ENCODE measurements at regions not wholly inside any gene's neighbourhood (a gene's known extent, or its start where the extent isn't known, plus 50 kb on each side); places are given as distances from the start of the nearest gene placed in this dataset.
"Not testable (repeated sequence)": the region's sequence is repeated elsewhere in the genome, so short reads cannot be mapped to it uniquely, and the experiment has no call there.

DNA sequence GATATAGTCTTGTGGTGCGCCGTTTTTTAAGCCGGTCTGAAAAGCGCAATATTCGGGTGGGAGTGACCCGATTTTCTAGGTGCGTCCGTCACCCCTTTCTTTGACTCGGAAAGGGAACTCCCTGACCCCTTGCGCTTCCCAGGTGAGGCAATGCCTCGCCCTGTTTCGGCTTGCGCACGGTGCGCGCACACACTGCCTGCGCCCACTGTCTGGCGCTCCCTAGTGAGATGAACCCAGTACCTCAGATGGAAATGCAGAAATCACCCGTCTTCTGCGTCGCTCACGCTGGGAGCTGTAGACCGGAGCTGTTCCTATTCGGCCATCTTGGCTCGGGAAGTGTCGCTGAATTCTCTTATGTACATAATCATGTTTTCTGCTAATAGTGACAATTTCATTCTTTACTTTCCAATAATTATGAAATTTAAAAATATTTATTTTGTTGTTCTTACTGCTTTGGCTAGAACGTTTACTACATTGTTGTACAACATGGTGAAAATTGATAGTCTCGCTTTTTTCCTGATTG is 61.2 kb upstream of the MINDY3 start:
- H3K9me3 ChIP-seq (ENCODE audit: control insufficient read depth in 2 of 3, low read length in 3 of 3); H3K4me1 ChIP-seq (ENCODE audit: control insufficient read depth in 2 of 2, insufficient read depth in 2 of 2, low read length in 2 of 2); H3K4me3 ChIP-seq (ENCODE audit: low read length); intact Hi-C loops (cut with micrococcal nuclease); H3K27me3 ChIP-seq (ENCODE audit: control insufficient read depth in 2 of 2, insufficient read depth in 2 of 2, low read length in 2 of 2); POLR2A ChIA-PET; H3K27ac ChIP-seq (ENCODE audit: low read depth, low read length); DNase-seq; CTCF ChIA-PET; H3K27ac Mint-ChIP-seq; H3K9me3 Mint-ChIP-seq; H3K4me3 Mint-ChIP-seq; H3K36me3 ChIP-seq (ENCODE audit: control insufficient read depth in 2 of 3, insufficient read depth in 3 of 3, low read length in 3 of 3); ATAC-seq; H3K36me3 Mint-ChIP-seq; H3K27me3 Mint-ChIP-seq; H3K4me1 Mint-ChIP-seq: not testable (repeated sequence)

DNA sequence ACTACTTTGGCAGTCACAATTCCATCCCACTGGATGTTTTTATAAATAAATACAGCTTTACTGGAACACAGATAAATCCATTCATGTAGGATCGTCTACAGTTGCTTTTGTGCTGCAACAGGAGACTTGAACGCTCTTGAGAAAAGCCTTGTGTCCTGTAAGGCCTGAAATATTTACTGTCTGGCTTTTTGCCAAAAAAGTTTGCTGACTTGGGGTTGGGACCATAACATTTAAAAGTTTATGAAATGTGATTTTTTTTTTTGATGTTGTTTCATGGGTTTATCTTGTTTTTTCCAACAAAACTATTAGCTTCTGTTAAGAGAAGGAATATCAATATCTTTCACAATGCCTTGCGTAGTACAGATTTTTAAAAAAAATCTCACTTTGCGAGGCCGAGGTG is 71.1 kb upstream of the MINDY3 start:
- Histone ChIP-seq H3K4me3 (ENCODE audit: low read length) (no peak overlapping the region), H3K27me3 (ENCODE audit: control insufficient read depth in 2 of 2, insufficient read depth in 2 of 2, low read length in 2 of 2) (no peaks in the 10 kb centered on the region), H3K9me3 (ENCODE audit: control insufficient read depth in 2 of 3, low read length in 3 of 3) (no peaks in the 10 kb centered on the region), H3K27ac (ENCODE audit: low read depth, low read length) (no peak overlapping the region), H3K4me1 (ENCODE audit: control insufficient read depth in 2 of 2, insufficient read depth in 2 of 2, low read length in 2 of 2) (no peaks in the 10 kb centered on the region), H3K36me3 (ENCODE audit: control insufficient read depth in 2 of 3, insufficient read depth in 3 of 3, low read length in 3 of 3) (no peaks in the 10 kb centered on the region)
- no peak overlapping the region for H3K4me3 Mint-ChIP-seq
- ATAC-seq = no peak
- intact Hi-C loops (cut with micrococcal nuclease) = no loop called here
- POLR2A ChIA-PET = no interaction called here
- H3K4me1 Mint-ChIP-seq = no peaks in the 10 kb centered on the region
- peaks cover 0 to 4% (median 0%) of the 10 kb centered on the region in 5 donors for H3K36me3 Mint-ChIP-seq
- no peak for DNase-seq
- H3K27ac Mint-ChIP-seq = no peak overlapping the region
- CTCF ChIA-PET = no interaction called here
- peaks cover 0 to 23% (median 5%) of the 10 kb centered on the region in 11 donors for H3K9me3 Mint-ChIP-seq
- peaks cover 0 to 41% (median 21%) of the 10 kb centered on the region in 5 donors for H3K27me3 Mint-ChIP-seq

DNA sequence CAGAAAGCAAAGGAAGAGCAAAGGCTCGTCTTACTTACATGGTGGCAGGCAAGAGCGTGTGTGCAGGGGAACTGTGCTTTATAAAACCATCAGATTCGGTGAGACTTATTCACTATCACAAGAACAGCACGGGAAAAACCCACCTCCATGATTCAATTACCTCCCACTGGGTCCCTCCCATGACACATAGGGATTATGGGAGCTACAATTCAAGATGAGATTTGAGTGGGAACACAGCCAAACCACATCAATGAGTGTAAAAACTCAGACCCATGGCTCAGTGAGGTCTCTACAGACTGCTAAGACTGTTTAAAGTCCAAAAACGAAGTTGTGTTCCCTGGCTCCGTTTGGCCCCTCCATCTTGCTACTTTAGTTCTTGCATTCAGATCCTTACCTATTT is 79.2 kb upstream of the MINDY3 start:
- H3K36me3 Mint-ChIP-seq; H3K27ac ChIP-seq (ENCODE audit: low read depth, low read length); H3K4me3 ChIP-seq (ENCODE audit: low read length); H3K4me1 Mint-ChIP-seq; H3K9me3 ChIP-seq (ENCODE audit: control insufficient read depth in 2 of 3, low read length in 3 of 3); ATAC-seq; H3K4me3 Mint-ChIP-seq; H3K9me3 Mint-ChIP-seq; H3K36me3 ChIP-seq (ENCODE audit: control insufficient read depth in 2 of 3, insufficient read depth in 3 of 3, low read length in 3 of 3); POLR2A ChIA-PET; CTCF ChIA-PET; DNase-seq; H3K4me1 ChIP-seq (ENCODE audit: control insufficient read depth in 2 of 2, insufficient read depth in 2 of 2, low read length in 2 of 2); H3K27ac Mint-ChIP-seq; H3K27me3 ChIP-seq (ENCODE audit: control insufficient read depth in 2 of 2, insufficient read depth in 2 of 2, low read length in 2 of 2); intact Hi-C loops (cut with micrococcal nuclease): not testable (repeated sequence)
- peaks cover 0 to 27% (median 26%) of the 10 kb centered on the region in 5 donors for H3K27me3 Mint-ChIP-seq

DNA sequence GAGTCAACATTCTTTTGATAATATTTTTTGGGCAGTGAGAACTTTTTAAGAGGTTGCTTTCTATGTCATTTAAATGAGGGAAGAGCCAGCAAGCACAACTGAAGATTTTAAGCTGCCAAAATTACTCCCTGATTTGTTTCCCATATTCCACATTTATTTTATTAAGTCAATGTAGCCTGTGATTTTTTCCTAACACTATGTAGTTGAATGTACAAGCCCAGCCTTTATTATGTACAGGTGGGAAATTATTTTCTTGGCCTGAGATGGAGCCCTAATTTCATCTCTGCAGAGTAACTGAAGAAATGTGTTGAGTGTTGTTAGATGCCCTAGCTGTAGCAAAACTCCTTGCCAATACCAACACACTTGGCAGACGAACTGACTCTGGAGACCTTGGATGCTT is 83.1 kb upstream of the MINDY3 start:
- no peak overlapping the region for H3K27ac Mint-ChIP-seq

DNA sequence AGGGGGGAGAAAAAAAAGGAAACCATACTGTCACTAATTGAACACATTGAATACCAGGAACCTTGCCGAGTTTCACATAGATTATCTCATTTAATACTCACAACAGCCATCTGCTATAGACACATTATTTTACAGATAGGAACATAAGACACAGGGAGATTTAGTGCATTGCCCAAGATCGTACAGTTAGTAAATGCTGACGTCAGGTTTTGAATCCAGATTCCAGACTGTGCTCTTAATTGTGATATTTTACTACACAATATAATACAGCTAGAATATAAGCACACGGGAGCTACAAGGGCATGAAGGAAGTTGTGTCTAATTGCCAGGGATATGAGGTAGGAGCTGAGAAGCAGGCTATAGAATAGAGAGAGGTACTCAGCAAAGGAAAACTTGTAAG is 93.9 kb upstream of the MINDY3 start:
- H3K4me1 ChIP-seq (ENCODE audit: control insufficient read depth in 2 of 2, insufficient read depth in 2 of 2, low read length in 2 of 2) = no peaks in the 10 kb centered on the region
- H3K27ac Mint-ChIP-seq = no peak overlapping the region
- intact Hi-C loops (cut with micrococcal nuclease) = no loop called here
- H3K4me1 Mint-ChIP-seq = no peaks in the 10 kb centered on the region
- no peaks in the 10 kb centered on the region for H3K9me3 ChIP-seq (ENCODE audit: control insufficient read depth in 2 of 3, low read length in 3 of 3)
- ChIA-PET CTCF (no interaction called here), POLR2A (no interaction called here)
- no peaks in the 10 kb centered on the region for H3K36me3 ChIP-seq (ENCODE audit: control insufficient read depth in 2 of 3, insufficient read depth in 3 of 3, low read length in 3 of 3)
- no peaks in the 10 kb centered on the region for H3K27me3 ChIP-seq (ENCODE audit: control insufficient read depth in 2 of 2, insufficient read depth in 2 of 2, low read length in 2 of 2)
- no peak overlapping the region for H3K27ac ChIP-seq (ENCODE audit: low read depth, low read length)
- H3K4me3 ChIP-seq (ENCODE audit: low read length) = no peak overlapping the region
- H3K27me3 Mint-ChIP-seq = peaks cover 0 to 11% (median 7%) of the 10 kb centered on the region in 5 donors
- peaks cover 0 to 4% (median 0%) of the 10 kb centered on the region in 11 donors for H3K9me3 Mint-ChIP-seq
- H3K4me3 Mint-ChIP-seq = no peak overlapping the region
- ATAC-seq (no peak), DNase-seq (no peak)
- H3K36me3 Mint-ChIP-seq = no peaks in the 10 kb centered on the region

More for the DNA sequence above, 83.1 kb upstream of the MINDY3 start:
- Histone ChIP-seq H3K4me3 (ENCODE audit: low read length) (no peak overlapping the region), H3K27me3 (ENCODE audit: control insufficient read depth in 2 of 2, insufficient read depth in 2 of 2, low read length in 2 of 2) (no peaks in the 10 kb centered on the region), H3K36me3 (ENCODE audit: control insufficient read depth in 2 of 3, insufficient read depth in 3 of 3, low read length in 3 of 3) (no peaks in the 10 kb centered on the region), H3K9me3 (ENCODE audit: control insufficient read depth in 2 of 3, low read length in 3 of 3) (no peaks in the 10 kb centered on the region), H3K27ac (ENCODE audit: low read depth, low read length) (no peak overlapping the region), H3K4me1 (ENCODE audit: control insufficient read depth in 2 of 2, insufficient read depth in 2 of 2, low read length in 2 of 2) (no peaks in the 10 kb centered on the region)
- H3K4me3 Mint-ChIP-seq = no peak overlapping the region
- intact Hi-C loops (cut with micrococcal nuclease) = no loop called here
- ATAC-seq (no peak), DNase-seq (no peak)
- CTCF ChIA-PET = no interaction called here
- peaks cover 0 to 3% (median 0%) of the 10 kb centered on the region in 5 donors for H3K36me3 Mint-ChIP-seq
- POLR2A ChIA-PET = no interaction called here
- peaks cover 0 to 32% (median 22%) of the 10 kb centered on the region in 5 donors for H3K27me3 Mint-ChIP-seq
- H3K9me3 Mint-ChIP-seq = peaks cover 0 to 23% (median 10%) of the 10 kb centered on the region in 11 donors
- H3K4me1 Mint-ChIP-seq = no peaks in the 10 kb centered on the region

DNA sequence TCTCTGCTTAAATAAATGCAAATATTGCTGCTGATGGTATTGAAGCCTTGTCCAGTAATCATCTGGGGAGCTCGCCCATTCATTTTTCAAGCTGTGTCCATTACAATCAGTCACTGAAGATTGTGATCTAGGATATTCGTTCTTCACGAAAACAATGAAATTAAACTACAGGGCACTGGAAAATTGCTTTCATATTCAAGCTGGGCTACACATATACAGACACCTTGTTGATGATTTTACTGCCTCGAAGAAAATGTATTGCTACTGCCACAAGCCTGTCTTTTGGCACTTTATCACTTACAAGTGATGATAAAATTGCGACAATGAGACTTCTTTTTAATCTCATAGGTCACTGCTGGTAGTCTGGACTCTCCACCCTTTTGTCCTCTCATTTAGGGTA is 100.0 kb upstream of the MINDY3 start:
- no peak overlapping the region for H3K4me3 Mint-ChIP-seq
- no peak overlapping the region for H3K27ac Mint-ChIP-seq
- Histone ChIP-seq H3K36me3 (ENCODE audit: control insufficient read depth in 2 of 3, insufficient read depth in 3 of 3, low read length in 3 of 3) (no peaks in the 10 kb centered on the region), H3K9me3 (ENCODE audit: control insufficient read depth in 2 of 3, low read length in 3 of 3) (no peaks in the 10 kb centered on the region), H3K4me3 (ENCODE audit: low read length) (no peak overlapping the region), H3K4me1 (ENCODE audit: control insufficient read depth in 2 of 2, insufficient read depth in 2 of 2, low read length in 2 of 2) (no peaks in the 10 kb centered on the region), H3K27me3 (ENCODE audit: control insufficient read depth in 2 of 2, insufficient read depth in 2 of 2, low read length in 2 of 2) (no peaks in the 10 kb centered on the region), H3K27ac (ENCODE audit: low read depth, low read length) (no peak overlapping the region)
- intact Hi-C loops (cut with micrococcal nuclease) = no loop called here
- H3K27me3 Mint-ChIP-seq = peaks cover 0 to 18% (median 4%) of the 10 kb centered on the region in 5 donors
- ChIA-PET CTCF (no interaction called here), POLR2A (no interaction called here)
- H3K9me3 Mint-ChIP-seq = peaks cover 0 to 4% (median 0%) of the 10 kb centered on the region in 11 donors
- ATAC-seq = no peak
- DNase-seq = no peak
- no peaks in the 10 kb centered on the region for H3K4me1 Mint-ChIP-seq
- H3K36me3 Mint-ChIP-seq = no peaks in the 10 kb centered on the region

DNA sequence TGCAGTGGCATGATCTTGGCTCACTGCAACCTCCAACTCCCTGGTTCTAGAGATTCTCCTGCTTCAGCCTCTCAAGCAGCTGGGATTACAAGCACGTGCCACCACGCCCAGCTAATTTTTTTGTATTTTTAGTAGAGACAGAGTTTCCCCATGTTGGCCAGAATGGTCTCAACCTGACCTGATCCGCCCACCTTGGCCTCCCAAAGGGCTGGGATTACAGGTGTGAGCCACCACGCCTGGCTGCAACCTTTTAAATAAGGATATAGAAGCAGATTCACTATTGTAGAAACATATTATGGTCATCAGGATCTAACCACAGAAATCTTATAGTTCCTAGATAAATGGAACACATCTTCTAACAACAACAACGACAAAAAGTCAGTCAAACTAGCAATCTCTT is 112.4 kb upstream of the MINDY3 start:
- intact Hi-C loops (cut with micrococcal nuclease); ATAC-seq; H3K9me3 ChIP-seq (ENCODE audit: control insufficient read depth in 2 of 3, low read length in 3 of 3); CTCF ChIA-PET; H3K4me3 Mint-ChIP-seq; H3K36me3 ChIP-seq (ENCODE audit: control insufficient read depth in 2 of 3, insufficient read depth in 3 of 3, low read length in 3 of 3); H3K4me1 ChIP-seq (ENCODE audit: control insufficient read depth in 2 of 2, insufficient read depth in 2 of 2, low read length in 2 of 2); H3K27ac ChIP-seq (ENCODE audit: low read depth, low read length); H3K27ac Mint-ChIP-seq; H3K4me1 Mint-ChIP-seq; H3K9me3 Mint-ChIP-seq; H3K27me3 Mint-ChIP-seq; H3K36me3 Mint-ChIP-seq; DNase-seq; H3K4me3 ChIP-seq (ENCODE audit: low read length); H3K27me3 ChIP-seq (ENCODE audit: control insufficient read depth in 2 of 2, insufficient read depth in 2 of 2, low read length in 2 of 2); POLR2A ChIA-PET: not testable (repeated sequence)

Data from naive thymus-derived CD4-positive, alpha-beta T cell (primary cell).